HEK293T (cell line): ENCODE measurements at regions not wholly inside any gene's neighbourhood (a gene's known extent, or its start where the extent isn't known, plus 50 kb on each side); places are given as distances from the start of the nearest gene placed in this dataset.

ENCODE experiments used
- ARNT ChIP-seq: fragments of 450-650 bp; IDR thresholded peaks from 2 replicates; pipeline ENCODE4 v1.6.1; 2017; ENCODE audit warnings: mild to moderate bottlenecking
- BHLHE40 ChIP-seq: fragments of 450-650 bp; IDR thresholded peaks from 2 replicates; pipeline ENCODE4 v1.6.1; 2016; ENCODE audit warnings: mild to moderate bottlenecking, moderate library complexity, borderline replicate concordance
- CTBP1 ChIP-seq: fragments of 450-650 bp; IDR thresholded peaks from 2 replicates; pipeline ENCODE4 v1.6.1; 2016; ENCODE audit warnings: borderline replicate concordance
- ELF4 ChIP-seq: fragments of 450-650 bp; IDR thresholded peaks from 2 replicates; pipeline ENCODE4 v1.6.1; 2017; ENCODE audit warnings: antibody characterized with exemption
- FOXA1 ChIP-seq: fragments of 450-650 bp; IDR thresholded peaks from 2 replicates; pipeline ENCODE4 v1.6.1; 2016; ENCODE audit warnings: mild to moderate bottlenecking
- FOXK2 ChIP-seq: fragments of 450-650 bp; IDR thresholded peaks from 2 replicates; pipeline ENCODE4 v1.6.1; 2016; ENCODE audit warnings: mild to moderate bottlenecking
- FOXM1 ChIP-seq: fragments of 450-650 bp; IDR thresholded peaks from 2 replicates; pipeline ENCODE4 v1.6.1; 2017; ENCODE audit warnings: mild to moderate bottlenecking, borderline replicate concordance
- HDGF ChIP-seq: fragments of 450-650 bp; IDR thresholded peaks from 2 replicates; pipeline ENCODE4 v1.6.1; 2017; ENCODE audit warnings: antibody characterized with exemption, borderline replicate concordance
- NFRKB ChIP-seq: fragments of 450-650 bp; IDR thresholded peaks from 2 replicates; pipeline ENCODE4 v1.6.1; 2016; ENCODE audit warnings: mild to moderate bottlenecking, moderate library complexity
- SP1 ChIP-seq: fragments of 450-650 bp; IDR thresholded peaks from 2 replicates; pipeline ENCODE4 v1.6.1; 2017
- TARDBP ChIP-seq: fragments of 450-650 bp; IDR thresholded peaks from 2 replicates; pipeline ENCODE4 v1.6.1; 2016

DNA sequence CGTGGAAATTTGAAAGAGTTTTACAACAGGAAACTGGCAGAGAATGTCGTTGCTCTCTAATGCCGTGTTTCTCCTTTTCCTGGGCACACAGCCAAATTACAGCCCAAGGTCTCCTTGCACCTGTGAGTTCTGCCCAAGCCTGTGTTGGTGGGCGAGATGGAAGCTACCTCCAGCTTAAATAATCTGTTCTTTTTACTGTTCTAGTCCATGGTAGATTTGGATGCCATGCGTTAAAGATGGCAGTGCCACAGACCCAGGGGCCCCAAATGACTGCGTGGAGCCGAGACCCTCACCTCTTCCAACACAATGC is 92.6 kb upstream of the IRX4 start:
- no peak for TF ChIP-seq NFRKB
- TF ChIP-seq ARNT = no peak
- no peak for TF ChIP-seq BHLHE40
- no peak for TF ChIP-seq FOXK2
- no peak for TF ChIP-seq CTBP1
- no peak for TF ChIP-seq ELF4
- TF ChIP-seq TARDBP = no peak
- TF ChIP-seq FOXM1 = no peak
- TF ChIP-seq SP1 = no peak
- TF ChIP-seq FOXA1 = no peak
- TF ChIP-seq HDGF = no peak
